Keratinocyte (primary cell): ENCODE measurements at regions not wholly inside any gene's neighbourhood (a gene's known extent, or its start where the extent isn't known, plus 50 kb on each side); places are given as distances from the start of the nearest gene placed in this dataset.

Source experiments
- CTCF ChIP-seq, 3 experiments: IDR thresholded peaks in 1 of 3; conservative IDR thresholded peaks in 1 of 3; optimal IDR thresholded peaks in 1 of 3; 2 replicates in 2 of 3; 3 replicates in 1 of 3; pipeline versions ENCODE3 to v1.5.1; 2011; ENCODE audit warnings: low read length in 3 of 3, mild to moderate bottlenecking in 3 of 3, moderate library complexity in 2 of 3, control low read depth in 1 of 3, inconsistent platforms in 1 of 3; ENCODE audit not compliant: insufficient read depth in 2 of 3; ENCODE audit errors: extremely low read depth in 1 of 3
- EZH2 ChIP-seq: IDR thresholded peaks from one replicate; pipeline ENCODE4 v1.6.1; 2012; ENCODE audit warnings: inconsistent platforms, mild to moderate bottlenecking, low read length, moderate library complexity

- TF ChIP-seq CTCF (optimal IDR thresholded peaks at IDR 0.05 in 1 of 3, IDR thresholded peaks at IDR 0.05 in 1 of 3, conservative IDR thresholded peaks at IDR 0.05 in 1 of 3; ENCODE audit: extremely low read depth in 1 of 3, insufficient read depth in 2 of 3, low read length in 3 of 3) (no peak), EZH2 (no peak)
Observed at GRCh38 chr6:121592261-121592935, 157.0 kb downstream of the GJA1 start.
